Loucy (cell line): ENCODE measurements at regions not wholly inside any gene's neighbourhood (a gene's known extent, or its start where the extent isn't known, plus 50 kb on each side); places are given as distances from the start of the nearest gene placed in this dataset.

Experiments used
- CTCF ChIP-seq: fragments of 200-600 bp; sonication (generic); conservative IDR thresholded peaks from 2 replicates; pipeline ENCODE4 v1.5.1; 2014; ENCODE audit warnings: mild to moderate bottlenecking, antibody characterized with exemption, low read length
- EZH2phosphoT487 ChIP-seq: fragments of 200-600 bp; IDR thresholded peaks from 2 replicates; pipeline ENCODE4 v1.6.1; 2018; ENCODE audit warnings: antibody characterized with exemption, mild to moderate bottlenecking, moderate library complexity, borderline replicate concordance

- no peak for TF ChIP-seq CTCF
- TF ChIP-seq EZH2phosphoT487, result no peak
These were observed 245.4 kb downstream of the METTL4 start for GRCh38 chr18:2325933-2326332.
